GM23338 (cell line): ENCODE measurements at regions not wholly inside any gene's neighbourhood (a gene's known extent, or its start where the extent isn't known, plus 50 kb on each side); places are given as distances from the start of the nearest gene placed in this dataset.

ENCODE experiments used
- EZH2phosphoT487 ChIP-seq: fragments of 200-600 bp; sonication (generic); IDR thresholded peaks from one replicate; pipeline ENCODE4 v1.8.1; 2018; ENCODE audit warnings: antibody characterized with exemption; ENCODE audit not compliant: unreplicated experiment
- POLR2AphosphoS5 ChIP-seq: IDR thresholded peaks from 2 replicates; pipeline ENCODE4 v1.6.1; 2016; ENCODE audit warnings: antibody characterized with exemption, low read depth
- TF ChIP-seq, protein P1 (sequence below), 2 experiments: fragments of 200-600 bp in 1 of 2; sonication (generic) in 1 of 2; conservative IDR thresholded peaks; 2 replicates each; pipeline versions ENCODE4 v1.5.1 to v1.6.1; 2016 to 2017; ENCODE audit warnings: antibody characterized with exemption in 2 of 2, low read depth in 2 of 2, mild to moderate bottlenecking in 2 of 2, moderate library complexity in 1 of 2

- TF ChIP-seq, protein P1, sequence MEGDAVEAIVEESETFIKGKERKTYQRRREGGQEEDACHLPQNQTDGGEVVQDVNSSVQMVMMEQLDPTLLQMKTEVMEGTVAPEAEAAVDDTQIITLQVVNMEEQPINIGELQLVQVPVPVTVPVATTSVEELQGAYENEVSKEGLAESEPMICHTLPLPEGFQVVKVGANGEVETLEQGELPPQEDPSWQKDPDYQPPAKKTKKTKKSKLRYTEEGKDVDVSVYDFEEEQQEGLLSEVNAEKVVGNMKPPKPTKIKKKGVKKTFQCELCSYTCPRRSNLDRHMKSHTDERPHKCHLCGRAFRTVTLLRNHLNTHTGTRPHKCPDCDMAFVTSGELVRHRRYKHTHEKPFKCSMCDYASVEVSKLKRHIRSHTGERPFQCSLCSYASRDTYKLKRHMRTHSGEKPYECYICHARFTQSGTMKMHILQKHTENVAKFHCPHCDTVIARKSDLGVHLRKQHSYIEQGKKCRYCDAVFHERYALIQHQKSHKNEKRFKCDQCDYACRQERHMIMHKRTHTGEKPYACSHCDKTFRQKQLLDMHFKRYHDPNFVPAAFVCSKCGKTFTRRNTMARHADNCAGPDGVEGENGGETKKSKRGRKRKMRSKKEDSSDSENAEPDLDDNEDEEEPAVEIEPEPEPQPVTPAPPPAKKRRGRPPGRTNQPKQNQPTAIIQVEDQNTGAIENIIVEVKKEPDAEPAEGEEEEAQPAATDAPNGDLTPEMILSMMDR (conservative IDR thresholded peaks at IDR 0.05; ENCODE audit: low read depth in 2 of 2), result no peak
- no peak for TF ChIP-seq POLR2AphosphoS5
- no peak for TF ChIP-seq EZH2phosphoT487
Observed at GRCh38 chr12:34107781-34108404, 85.6 kb downstream of the ALG10 start.
